MCF 10A (cell line): ENCODE measurements at regions not wholly inside any gene's neighbourhood (a gene's known extent, or its start where the extent isn't known, plus 50 kb on each side); places are given as distances from the start of the nearest gene placed in this dataset.

Experiments used
- BruUV-seq: library from RNA; stranded (reverse); fragments of 400-500 nt; replicated peaks from 2 replicates; lab custom pipeline; 2021; lab: Mats Ljungman, UMichigan
- CTCF ChIA-PET: fragments of 300-600 bp; sonication (Branson Sonifier 250); formaldehyde crosslinking; extraction: SDS; loops from one replicate; lab custom pipeline; 2021; ENCODE audit warnings: antibody characterized with exemption, inconsistent platforms; lab: Yijun Ruan, JAX
- POLR2A ChIA-PET: fragments of 300-600, 350-650 bp; sonication (Branson Sonifier 250); formaldehyde crosslinking; extraction: SDS; loops from one replicate; lab custom pipeline; 2020; ENCODE audit warnings: antibody characterized with exemption, inconsistent platforms; lab: Yijun Ruan, JAX
- DNase-seq: peaks from one replicate; pipeline ENCODE4 v3.0.0-alpha.2; 2018; ENCODE audit not compliant: unreplicated experiment
- H3K27ac Mint-ChIP-seq: one replicate; pipeline ENCODE4 v1.8.0; 2022; ENCODE audit warnings: mild to moderate bottlenecking, low read depth, mixed read lengths; ENCODE audit not compliant: unreplicated experiment
- H3K27me3 Mint-ChIP-seq: one replicate; pipeline ENCODE4 v1.8.0; 2022; ENCODE audit warnings: mixed read lengths; ENCODE audit not compliant: insufficient read depth, unreplicated experiment
- H3K36me3 Mint-ChIP-seq: one replicate; pipeline ENCODE4 v1.8.0; 2022; ENCODE audit warnings: mild to moderate bottlenecking, moderate library complexity, mixed read lengths; ENCODE audit not compliant: insufficient read depth, unreplicated experiment
- H3K4me1 Mint-ChIP-seq: one replicate; pipeline ENCODE4 v1.8.0; 2022; ENCODE audit warnings: mixed read lengths; ENCODE audit not compliant: insufficient read depth, unreplicated experiment
- H3K4me3 Mint-ChIP-seq: one replicate; pipeline ENCODE4 v1.8.0; 2022; ENCODE audit warnings: mild to moderate bottlenecking, moderate library complexity, mixed read lengths; ENCODE audit not compliant: unreplicated experiment
- H3K9me3 Mint-ChIP-seq: one replicate; pipeline ENCODE4 v1.8.0; 2022; ENCODE audit warnings: mixed read lengths; ENCODE audit not compliant: unreplicated experiment
- intact Hi-C: fragments of 100-400 bp; cut with micrococcal nuclease; formaldehyde crosslinking; loops from 2 replicates; pipeline ENCODE4 v1.14.1; 2022
- TF ChIP-seq, protein P1 (sequence below): fragments of 200-600 bp; IDR thresholded peaks from one replicate; pipeline ENCODE4 v1.8.0; 2022; ENCODE audit warnings: antibody characterized with exemption, mild to moderate bottlenecking; ENCODE audit not compliant: unreplicated experiment

DNA sequence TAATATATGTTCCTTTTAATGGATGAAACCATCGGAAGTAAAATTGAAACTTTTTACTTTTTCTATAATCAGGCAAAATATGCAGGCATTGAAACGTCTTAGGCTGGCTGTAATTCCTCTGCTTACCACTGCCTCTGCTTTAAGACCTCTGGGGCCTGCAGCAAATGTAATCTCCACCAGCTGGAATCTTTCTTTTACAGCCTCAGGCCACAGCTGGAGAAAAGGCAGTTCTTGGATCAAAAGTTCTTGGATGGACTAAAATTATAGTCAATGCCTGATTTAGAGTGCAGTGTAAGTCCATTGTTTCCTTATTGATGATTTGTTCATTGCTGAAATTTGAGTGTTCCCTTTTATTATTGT is 396.7 kb downstream of the KCTD16 start:
- no peak overlapping the region for H3K27ac Mint-ChIP-seq
- TF ChIP-seq, protein P1, sequence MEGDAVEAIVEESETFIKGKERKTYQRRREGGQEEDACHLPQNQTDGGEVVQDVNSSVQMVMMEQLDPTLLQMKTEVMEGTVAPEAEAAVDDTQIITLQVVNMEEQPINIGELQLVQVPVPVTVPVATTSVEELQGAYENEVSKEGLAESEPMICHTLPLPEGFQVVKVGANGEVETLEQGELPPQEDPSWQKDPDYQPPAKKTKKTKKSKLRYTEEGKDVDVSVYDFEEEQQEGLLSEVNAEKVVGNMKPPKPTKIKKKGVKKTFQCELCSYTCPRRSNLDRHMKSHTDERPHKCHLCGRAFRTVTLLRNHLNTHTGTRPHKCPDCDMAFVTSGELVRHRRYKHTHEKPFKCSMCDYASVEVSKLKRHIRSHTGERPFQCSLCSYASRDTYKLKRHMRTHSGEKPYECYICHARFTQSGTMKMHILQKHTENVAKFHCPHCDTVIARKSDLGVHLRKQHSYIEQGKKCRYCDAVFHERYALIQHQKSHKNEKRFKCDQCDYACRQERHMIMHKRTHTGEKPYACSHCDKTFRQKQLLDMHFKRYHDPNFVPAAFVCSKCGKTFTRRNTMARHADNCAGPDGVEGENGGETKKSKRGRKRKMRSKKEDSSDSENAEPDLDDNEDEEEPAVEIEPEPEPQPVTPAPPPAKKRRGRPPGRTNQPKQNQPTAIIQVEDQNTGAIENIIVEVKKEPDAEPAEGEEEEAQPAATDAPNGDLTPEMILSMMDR = no peak
- CTCF ChIA-PET = no interaction called here
- intact Hi-C loops = no loop called here
- H3K27me3 Mint-ChIP-seq = no peaks in the 10 kb centered on the region
- DNase-seq = peak; percentile 20
- POLR2A ChIA-PET = no interaction called here
- BruUV-seq = no TSS peak
- peaks cover 33% of the 10 kb centered on the region for H3K9me3 Mint-ChIP-seq
- no peaks in the 10 kb centered on the region for H3K36me3 Mint-ChIP-seq
- H3K4me3 Mint-ChIP-seq = no peak overlapping the region
- peaks cover 6% of the 10 kb centered on the region for H3K4me1 Mint-ChIP-seq

DNA sequence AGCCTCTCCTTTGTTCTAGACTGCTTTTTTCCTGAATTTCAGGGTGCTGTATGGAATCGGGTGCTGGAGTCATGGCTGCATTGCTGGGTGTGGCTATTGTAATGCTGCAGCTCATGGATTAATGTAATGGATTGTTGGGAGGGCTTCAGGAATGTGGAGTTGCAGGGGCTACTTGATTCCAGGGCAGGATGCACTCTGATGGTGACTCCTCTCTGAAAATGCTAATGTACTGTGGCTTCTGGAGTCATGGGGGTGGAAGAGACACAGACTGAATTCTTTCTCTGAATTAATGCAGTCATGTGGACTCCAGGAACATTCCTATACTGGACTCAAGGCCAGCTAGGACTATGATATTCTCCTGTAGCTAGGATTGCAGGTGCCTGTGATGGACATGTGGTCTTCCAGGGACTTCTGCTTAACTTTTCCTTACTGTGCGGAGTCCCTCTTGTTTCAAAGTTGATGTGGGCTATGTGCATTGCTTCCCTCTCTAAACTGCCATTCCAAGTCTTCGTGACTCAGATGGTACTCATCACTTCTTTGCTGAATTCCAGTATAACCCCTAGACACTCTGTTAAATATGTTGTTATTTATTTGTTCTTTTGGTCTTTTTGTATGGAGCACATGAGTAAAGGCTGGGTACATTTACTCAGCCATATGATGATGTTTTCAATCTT is 396.2 kb downstream of the KCTD16 start:
- peak; percentile 38 for DNase-seq
- no TSS peak for BruUV-seq

DNA sequence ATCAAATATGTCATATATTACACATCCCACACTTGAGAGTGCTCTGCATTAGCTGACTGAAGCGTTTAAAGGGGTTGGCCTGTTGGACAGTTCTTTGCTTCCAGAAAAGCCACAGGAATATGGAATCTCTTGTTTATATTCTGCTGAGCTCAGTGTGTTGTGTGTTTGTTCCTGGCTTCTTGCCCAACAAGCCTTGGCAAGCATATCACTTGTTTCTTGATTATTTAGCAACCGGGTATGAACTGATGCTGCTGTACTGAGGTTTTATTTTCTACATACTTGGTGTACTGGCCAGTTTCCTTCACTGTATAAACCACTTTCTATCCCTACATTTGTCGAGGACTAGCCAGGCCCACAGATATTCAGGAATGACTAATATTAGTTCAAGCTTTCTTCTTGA is 378.9 kb downstream of the KCTD16 start:
- H3K36me3 Mint-ChIP-seq = no peaks in the 10 kb centered on the region
- no TSS peak for BruUV-seq
- H3K4me1 Mint-ChIP-seq = peaks cover 6% of the 10 kb centered on the region
- CTCF ChIA-PET = interaction anchor here (0.6 to 3.0 kb wide), 4 partner anchors 10 to 727 kb away, joined by 3 to 9 read pairs (median 3); no protein-coding TSS in a partner anchor
- intact Hi-C loops = no loop called here
- POLR2A ChIA-PET = interaction anchor here (0.6 to 2.4 kb wide), 4 partner anchors 11 to 1446 kb away, joined by 3 to 6 read pairs (median 4); no protein-coding TSS in a partner anchor
- peaks cover 7% of the 10 kb centered on the region for H3K9me3 Mint-ChIP-seq
- TF ChIP-seq, protein P1 = no peak
- H3K27me3 Mint-ChIP-seq = no peaks in the 10 kb centered on the region
- DNase-seq = peak; percentile 91
- H3K4me3 Mint-ChIP-seq = no peak overlapping the region
- no peak overlapping the region for H3K27ac Mint-ChIP-seq

More for the DNA sequence above, 396.2 kb downstream of the KCTD16 start:
- TF ChIP-seq, protein P1 = no peak
- Mint-ChIP-seq H3K4me1 (peaks cover 6% of the 10 kb centered on the region), H3K27ac (no peak overlapping the region), H3K36me3 (no peaks in the 10 kb centered on the region), H3K27me3 (no peaks in the 10 kb centered on the region), H3K9me3 (peaks cover 33% of the 10 kb centered on the region), H3K4me3 (no peak overlapping the region)
- intact Hi-C loops = no loop called here
- ChIA-PET POLR2A (no interaction called here), CTCF (interaction anchor here (0.6 kb wide), 1 partner anchor 1291 kb away, joined by 3 read pairs; no protein-coding TSS in a partner anchor)

DNA sequence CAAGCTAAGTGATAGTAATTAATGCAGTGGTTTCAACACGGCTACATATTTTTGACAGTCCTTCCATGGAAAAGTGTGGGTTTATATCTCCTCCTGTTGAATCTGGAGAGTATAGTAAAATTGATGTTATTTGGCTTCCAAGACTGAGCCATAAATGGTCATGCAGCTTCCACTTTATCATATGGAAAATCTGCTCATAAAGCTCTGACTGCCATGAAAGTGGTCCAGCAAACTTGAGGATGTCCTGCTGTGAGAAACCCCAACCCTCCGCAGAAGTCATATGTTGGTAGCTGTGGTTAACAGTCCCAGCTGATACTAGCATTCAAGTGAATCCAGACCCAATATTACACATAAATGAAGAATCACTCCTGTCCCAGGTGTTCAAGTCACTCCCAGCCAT is 378.3 kb downstream of the KCTD16 start:
- BruUV-seq = no TSS peak
- TF ChIP-seq, protein P1 = no peak
- no peaks in the 10 kb centered on the region for H3K36me3 Mint-ChIP-seq
- H3K4me1 Mint-ChIP-seq = peaks cover 6% of the 10 kb centered on the region
- H3K9me3 Mint-ChIP-seq = peaks cover 7% of the 10 kb centered on the region
- H3K27me3 Mint-ChIP-seq = no peaks in the 10 kb centered on the region
- H3K4me3 Mint-ChIP-seq = no peak overlapping the region
- H3K27ac Mint-ChIP-seq = no peak overlapping the region
- intact Hi-C loops = no loop called here
- ChIA-PET CTCF (interaction anchor here (0.6 to 3.0 kb wide), 5 partner anchors 10 to 798 kb away, joined by 3 to 9 read pairs (median 3); no protein-coding TSS in a partner anchor), POLR2A (interaction anchor here (0.6 to 2.4 kb wide), 3 partner anchors 10 to 1446 kb away, joined by 3 to 6 read pairs (median 5); no protein-coding TSS in a partner anchor)
- no peak for DNase-seq
